GM19455 (cell line): ENCODE measurements at regions not wholly inside any gene's neighbourhood (a gene's known extent, or its start where the extent isn't known, plus 50 kb on each side); places are given as distances from the start of the nearest gene placed in this dataset.

Experiments used
- ATAC-seq: cut with Tn5 transposase; IDR thresholded peaks from one replicate; pipeline ENCODE4 v1.9.1; 2021; ENCODE audit not compliant: unreplicated experiment

GRCh38 chr4:104146048-104146447 lies 348.6 kb downstream of the CXXC4 start:
- ATAC-seq: no peak

DNA sequence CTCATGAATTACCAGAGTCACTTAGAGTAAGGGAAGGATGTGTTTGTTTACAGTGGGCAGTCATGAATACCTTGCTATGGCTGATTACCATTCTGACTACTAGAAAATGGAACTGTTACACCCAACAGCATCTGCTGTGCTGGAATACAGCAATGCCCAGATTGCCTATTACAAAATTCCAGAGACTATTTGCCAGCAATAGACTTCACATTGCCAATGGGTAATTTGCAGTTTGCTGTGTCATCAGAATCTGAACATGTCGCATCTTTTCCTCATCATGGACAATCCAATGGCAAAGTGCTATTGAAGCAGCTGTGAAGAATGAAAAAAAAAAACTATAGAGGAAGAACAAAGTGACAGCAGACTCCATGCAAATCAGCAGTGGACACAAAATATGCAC lies 356.6 kb downstream of the CXXC4 start:
- no peak for ATAC-seq

DNA sequence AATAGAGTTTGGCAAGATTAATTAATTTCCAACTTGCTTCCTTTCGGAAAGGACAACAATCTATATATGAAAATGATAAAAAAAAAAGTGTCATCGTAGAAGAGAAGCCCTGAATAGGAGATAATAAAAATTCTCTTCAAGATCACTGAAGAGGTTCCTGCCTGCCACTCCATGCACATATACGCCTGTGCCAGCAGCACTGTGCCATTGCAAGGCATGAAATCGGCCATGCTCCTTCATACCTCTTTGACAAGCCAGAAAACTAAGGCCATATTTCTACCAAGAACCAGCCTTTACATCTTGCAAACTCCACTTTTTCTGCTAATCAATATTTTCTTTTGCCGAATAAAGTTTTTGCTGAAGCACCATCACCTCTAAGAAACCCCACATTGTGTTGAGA lies 365.5 kb downstream of the CXXC4 start:
- ATAC-seq: no peak

DNA sequence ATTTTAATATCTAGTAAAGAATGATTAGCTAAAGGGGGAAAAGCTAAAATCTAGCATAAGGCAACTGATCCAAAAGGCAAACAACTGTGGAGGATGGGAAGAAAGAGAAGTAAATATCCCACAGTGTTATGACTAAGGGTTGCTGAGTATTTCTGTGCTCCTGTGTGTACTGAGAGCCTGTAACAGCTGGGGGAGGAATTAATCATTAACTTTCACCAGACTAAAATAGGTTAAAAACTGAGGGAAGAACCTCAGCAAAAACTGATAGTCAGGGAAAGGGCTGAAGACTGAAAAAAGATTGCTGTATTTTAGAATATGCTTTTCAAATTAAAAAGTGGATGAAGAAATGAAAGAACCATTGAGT lies 365.9 kb downstream of the CXXC4 start:
- ATAC-seq: no peak

GRCh38 chr4:104128031-104128849 lies 366.5 kb downstream of the CXXC4 start:
- ATAC-seq: no peak

GRCh38 chr4:104123021-104123420 lies 371.7 kb downstream of the CXXC4 start:
- no peak for ATAC-seq

- no peak for ATAC-seq
Measured at GRCh38 chr4:104117776-104118175, 376.9 kb downstream of the CXXC4 start.

- no peak for ATAC-seq
Measured at GRCh38 chr4:104113850-104114249, 380.8 kb downstream of the CXXC4 start.

GRCh38 chr4:104099141-104099540 lies 379.4 kb upstream of the TACR3 start:
- ATAC-seq: no peak

GRCh38 chr4:104093247-104093646 lies 373.5 kb upstream of the TACR3 start:
- no peak for ATAC-seq

DNA sequence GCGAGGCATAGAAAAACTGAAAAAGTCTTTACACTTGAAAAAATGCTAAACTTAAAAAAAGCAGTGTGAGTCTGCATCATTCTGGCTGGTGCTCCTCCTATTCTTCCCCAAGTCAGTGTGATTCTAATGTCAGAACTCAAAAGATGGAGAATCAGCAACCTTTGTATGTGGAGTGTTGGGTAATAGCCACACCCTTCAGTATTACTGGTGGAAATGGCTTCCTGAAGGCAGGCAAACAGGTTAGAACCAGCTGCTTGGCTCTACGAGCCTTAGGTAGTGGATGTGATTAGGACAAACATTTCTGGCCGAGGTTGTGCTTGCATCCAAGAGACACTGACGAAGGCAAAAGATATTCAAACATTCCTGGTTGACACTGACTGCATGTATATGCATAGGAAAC lies 353.4 kb upstream of the TACR3 start:
- no peak for ATAC-seq

DNA sequence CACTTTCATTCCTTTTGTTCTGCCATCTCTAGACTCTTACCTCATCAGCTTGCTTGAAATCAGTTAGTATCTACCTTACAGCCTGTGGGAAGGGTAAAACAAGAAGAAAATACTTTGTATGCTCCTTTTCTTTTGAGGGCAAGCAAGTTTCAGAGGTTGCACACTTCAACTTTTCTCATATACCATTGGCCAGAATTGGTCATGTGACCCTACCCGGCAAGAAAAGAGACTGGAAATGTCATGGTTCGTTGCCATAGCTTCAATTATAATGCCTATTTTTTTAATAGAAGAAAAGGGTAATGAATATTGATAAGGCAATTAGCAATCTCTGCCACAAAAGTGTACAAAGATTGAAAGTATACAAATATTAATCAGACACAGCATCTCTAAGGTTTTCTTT lies 346.7 kb upstream of the TACR3 start:
- ATAC-seq: no peak

DNA sequence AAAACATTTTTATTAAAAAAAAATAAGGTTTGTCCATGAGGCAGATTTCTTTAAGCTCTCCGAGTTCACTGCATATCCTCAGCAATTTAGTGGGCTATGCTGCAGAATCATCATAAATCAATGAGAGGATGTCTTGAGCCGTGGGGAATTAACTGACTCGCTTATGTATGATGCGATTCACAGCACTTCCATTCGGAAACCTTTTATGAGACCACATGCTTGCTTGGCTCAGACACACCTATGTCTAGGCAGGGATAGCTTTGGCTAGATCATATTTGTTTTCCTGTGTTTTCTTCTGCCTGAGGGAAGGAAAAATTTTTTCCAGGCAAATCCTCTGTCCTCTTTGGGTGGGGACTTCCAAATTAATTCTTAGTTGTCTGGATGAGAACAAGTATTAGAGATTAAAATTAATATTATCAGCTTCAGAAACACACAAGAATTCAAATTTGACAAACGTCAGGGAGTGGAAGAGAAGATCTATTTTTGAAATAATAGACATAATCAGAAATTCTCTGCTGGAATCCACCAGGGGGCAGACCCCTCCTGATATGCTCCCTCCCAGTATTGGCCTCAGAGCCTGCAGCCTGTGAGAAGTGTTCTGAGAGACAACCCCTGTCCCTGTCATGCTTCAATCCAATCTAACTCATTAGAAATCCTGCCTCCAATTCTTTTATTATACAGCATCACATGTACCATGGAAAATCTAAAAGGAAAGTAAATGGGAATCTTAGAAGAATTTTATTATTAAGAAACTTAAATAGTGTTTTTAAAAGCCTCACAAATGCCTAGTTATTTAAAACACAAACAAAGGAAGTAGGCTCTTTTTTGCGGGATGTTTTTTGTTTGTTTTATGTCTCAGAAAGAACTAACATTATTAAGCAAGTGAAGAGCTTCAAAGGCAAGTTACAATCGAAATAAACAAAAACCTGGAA lies 345.1 kb upstream of the TACR3 start:
- ATAC-seq: peak; percentile 89

DNA sequence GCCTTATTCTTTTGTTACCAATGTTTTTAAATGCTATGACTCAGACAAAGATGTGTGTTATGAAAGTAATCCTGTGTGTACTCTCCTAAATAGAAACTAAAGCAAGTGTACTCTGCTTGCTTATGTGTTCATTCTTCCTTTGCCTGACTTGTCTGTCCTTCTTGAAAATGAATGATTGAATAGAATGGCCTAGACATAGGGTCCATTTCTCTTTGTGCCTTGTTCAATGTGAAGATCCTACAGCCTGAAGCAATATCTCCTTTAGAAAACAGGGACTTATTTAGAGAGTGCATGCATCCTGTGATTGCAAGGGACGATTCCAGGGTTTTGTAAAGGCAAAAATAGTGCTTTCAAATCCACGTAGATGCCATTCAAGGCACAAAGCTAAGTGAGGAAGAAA lies 343.6 kb upstream of the TACR3 start:
- ATAC-seq: no peak

GRCh38 chr4:104044369-104044768 lies 324.6 kb upstream of the TACR3 start:
- no peak for ATAC-seq

- ATAC-seq: no peak
Measured at GRCh38 chr4:104032896-104033295, 313.1 kb upstream of the TACR3 start.

GRCh38 chr4:104025251-104025650 lies 305.5 kb upstream of the TACR3 start:
- ATAC-seq: no peak

DNA sequence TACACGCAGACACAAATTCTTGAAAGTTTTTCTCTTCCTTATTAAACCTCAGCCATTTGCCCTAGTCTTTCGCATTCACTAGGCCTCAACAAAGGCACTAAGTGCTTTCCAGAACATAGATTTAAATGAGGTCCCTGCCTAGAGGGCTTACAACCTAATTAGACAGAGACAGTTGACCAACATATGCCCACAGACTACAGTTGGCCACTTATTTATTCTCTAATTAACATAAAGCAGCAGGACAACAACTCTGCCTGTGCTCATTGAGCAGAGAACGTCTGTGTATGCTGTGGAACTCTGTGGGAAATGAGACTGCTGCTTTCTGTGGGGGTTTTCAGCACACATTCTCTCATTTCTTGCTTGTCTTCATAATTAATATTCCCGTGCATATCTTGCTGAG lies 303.0 kb upstream of the TACR3 start:
- no peak for ATAC-seq

- ATAC-seq: no peak
Measured at GRCh38 chr4:104022226-104022625, 302.4 kb upstream of the TACR3 start.

DNA sequence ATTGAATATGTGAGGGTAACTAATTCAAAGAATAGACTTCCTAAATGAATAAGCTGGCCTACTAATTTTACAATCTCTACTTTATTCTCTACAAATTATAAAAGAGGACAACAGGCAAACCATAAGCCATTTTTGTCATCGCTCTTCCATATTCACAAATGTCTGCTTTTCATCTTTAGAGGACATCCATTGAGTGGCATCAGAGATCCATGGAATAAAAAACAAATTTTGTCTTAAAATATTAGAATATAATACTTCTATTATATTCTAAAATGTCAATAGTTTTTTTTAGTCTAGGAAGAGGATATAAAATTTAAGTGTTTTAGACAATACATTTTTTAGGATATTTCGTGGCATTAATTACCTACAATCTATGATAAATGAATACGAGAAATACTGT lies 300.9 kb upstream of the TACR3 start:
- no peak for ATAC-seq

- no peak for ATAC-seq
Measured at GRCh38 chr4:104017213-104017612, 297.4 kb upstream of the TACR3 start.

- ATAC-seq: no peak
Measured at GRCh38 chr4:104015680-104016079, 295.9 kb upstream of the TACR3 start.
